IMR-90 (cell line): ENCODE measurements at regions not wholly inside any gene's neighbourhood (a gene's known extent, or its start where the extent isn't known, plus 50 kb on each side); places are given as distances from the start of the nearest gene placed in this dataset.

Source experiments
- ATAC-seq: fragments of 200-7000 bp; cut with Tn5 transposase; 2 replicates; pipeline ENCODE4 v1.9.1; 2020; ENCODE audit warnings: low read depth, mild to moderate bottlenecking, moderate library complexity
- BruUV-seq: library from RNA; stranded (reverse); fragments of 400-500 nt; replicated peaks from 2 replicates; lab custom pipeline; 2021; lab: Mats Ljungman, UMichigan
- CTCF ChIA-PET: fragments of 300-600 bp; formaldehyde crosslinking; extraction: SDS; loops from one replicate; lab custom pipeline; 2021; ENCODE audit warnings: antibody characterized with exemption; lab: Yijun Ruan, JAX
- POLR2A ChIA-PET: fragments of 300-600 bp; sonication (Branson Sonifier 250); formaldehyde crosslinking; loops from one replicate; lab custom pipeline; 2022; ENCODE audit warnings: antibody characterized with exemption; ENCODE audit not compliant: unreplicated experiment; lab: Charles Lee
- DNase-seq: peaks from one replicate; pipeline ENCODE4 v3.0.0; 2013
- H2AFZ ChIP-seq: replicated peaks from 2 replicates; pipeline ENCODE3; 2013; ENCODE audit warnings: low read length, mild to moderate bottlenecking; ENCODE audit not compliant: poor library complexity
- H2AK5ac ChIP-seq: 2 replicates; pipeline ENCODE4 v1.6.1; 2013; ENCODE audit warnings: low read depth, low read length, inconsistent platforms
- H2AK9ac ChIP-seq: replicated peaks from 2 replicates; pipeline ENCODE3; 2013; ENCODE audit warnings: mild to moderate bottlenecking, low read depth, low read length, moderate library complexity; ENCODE audit not compliant: poor library complexity
- H2BK120ac ChIP-seq: 2 replicates; pipeline ENCODE4 v1.6.1; 2013; ENCODE audit warnings: low read depth, low read length, inconsistent platforms
- H2BK15ac ChIP-seq: 3 replicates; pipeline ENCODE4 v1.6.1; 2013; ENCODE audit warnings: low read depth, low read length, inconsistent platforms
- H2BK20ac ChIP-seq: 2 replicates; pipeline ENCODE4 v1.6.1; 2013; ENCODE audit warnings: low read depth, mild to moderate bottlenecking, inconsistent platforms, low read length, moderate library complexity
- H2BK5ac ChIP-seq: 2 replicates; pipeline ENCODE4 v1.6.1; 2013; ENCODE audit warnings: mild to moderate bottlenecking, low read depth, low read length, inconsistent platforms; ENCODE audit not compliant: poor library complexity, severe bottlenecking
- H3K14ac ChIP-seq: replicated peaks from 2 replicates; pipeline ENCODE4 v1.6.1; 2013; ENCODE audit warnings: low read depth, low read length, inconsistent platforms
- H3K18ac ChIP-seq: 2 replicates; pipeline ENCODE4 v1.6.1; 2013; ENCODE audit warnings: low read depth, low read length, control low read depth
- H3K23ac ChIP-seq: 2 replicates; pipeline ENCODE4 v1.6.1; 2013; ENCODE audit warnings: low read depth, low read length, inconsistent platforms
- H3K27ac ChIP-seq: 2 replicates; pipeline ENCODE4 v1.5.1; 2013; ENCODE audit warnings: mild to moderate bottlenecking, control low read depth, low read length; ENCODE audit not compliant: insufficient read depth
- H3K27me3 ChIP-seq: 2 replicates; pipeline ENCODE4 v1.6.1; 2013; ENCODE audit warnings: low read length; ENCODE audit not compliant: control insufficient read depth, insufficient read depth
- H3K36me3 ChIP-seq: 2 replicates; pipeline ENCODE4 v1.6.1; 2013; ENCODE audit warnings: low read length, mixed read lengths; ENCODE audit not compliant: control insufficient read depth, insufficient read depth
- H3K4ac ChIP-seq: 2 replicates; pipeline ENCODE4 v1.6.1; 2013; ENCODE audit warnings: low read depth, low read length, inconsistent platforms
- H3K4me1 ChIP-seq: 2 replicates; pipeline ENCODE4 v1.6.1; 2013; ENCODE audit warnings: low read length, mixed read lengths; ENCODE audit not compliant: control insufficient read depth, insufficient read depth
- H3K4me2 ChIP-seq: 2 replicates; pipeline ENCODE4 v1.6.1; 2013; ENCODE audit warnings: low read depth, mild to moderate bottlenecking, control low read depth, low read length, moderate library complexity
- H3K4me3 ChIP-seq: 2 replicates; pipeline ENCODE4 v1.5.1; 2013; ENCODE audit warnings: low read depth, mild to moderate bottlenecking, control low read depth, low read length, moderate library complexity; ENCODE audit not compliant: insufficient read depth
- H3K56ac ChIP-seq: 2 replicates; pipeline ENCODE4 v1.6.1; 2013; ENCODE audit warnings: low read length, inconsistent platforms; ENCODE audit not compliant: insufficient read depth; ENCODE audit errors: extremely low read depth
- H3K79me1 ChIP-seq, 2 experiments: 2 replicates each; pipeline ENCODE4 v1.6.1; 2013; ENCODE audit warnings: low read length in 2 of 2, inconsistent platforms in 1 of 2, low read depth in 1 of 2
- H3K9ac ChIP-seq: 2 replicates; pipeline ENCODE4 v1.6.1; 2013; ENCODE audit warnings: low read depth, low read length, control low read depth
- H3K9me1 ChIP-seq: 2 replicates; pipeline ENCODE4 v1.6.1; 2013; ENCODE audit warnings: low read length, inconsistent platforms; ENCODE audit not compliant: insufficient read depth
- H3K9me3 ChIP-seq: 2 replicates; pipeline ENCODE4 v1.6.1; 2013; ENCODE audit warnings: low read length; ENCODE audit not compliant: control insufficient read depth, insufficient read depth
- H4K20me1 ChIP-seq: 2 replicates; pipeline ENCODE4 v1.6.1; 2013; ENCODE audit warnings: low read length, inconsistent platforms; ENCODE audit not compliant: insufficient read depth
- H4K5ac ChIP-seq: 2 replicates; pipeline ENCODE4 v1.6.1; 2013; ENCODE audit warnings: mild to moderate bottlenecking, low read depth, low read length, control low read depth
- H4K8ac ChIP-seq, 2 experiments: 2 replicates each; pipeline ENCODE4 v1.6.1; 2013; ENCODE audit warnings: low read depth in 2 of 2, low read length in 2 of 2, control low read depth in 1 of 2, inconsistent platforms in 1 of 2
- H4K91ac ChIP-seq: 2 replicates; pipeline ENCODE4 v1.6.1; 2013; ENCODE audit warnings: low read depth, low read length, inconsistent platforms; ENCODE audit not compliant: insufficient read depth
- BHLHE40 ChIP-seq: fragments of 150-350 bp; IDR thresholded peaks from 2 replicates; pipeline ENCODE4 v1.6.1; 2016; ENCODE audit warnings: mild to moderate bottlenecking, low read depth, low read length
- CEBPB ChIP-seq: IDR thresholded peaks from 2 replicates; pipeline ENCODE4 v1.6.1; 2012; ENCODE audit warnings: low read depth, low read length, improper control_type of control experiment
- CHD1 ChIP-seq: IDR thresholded peaks from 2 replicates; pipeline ENCODE4 v1.6.1; 2012; ENCODE audit warnings: low read depth, low read length, improper control_type of control experiment
- FOS ChIP-seq: fragments of 150-350 bp; IDR thresholded peaks from 2 replicates; pipeline ENCODE4 v1.6.1; 2016; ENCODE audit warnings: low read depth, low read length
- MAFK ChIP-seq: IDR thresholded peaks from 2 replicates; pipeline ENCODE4 v1.6.1; 2012; ENCODE audit warnings: low read depth, low read length, improper control_type of control experiment
- MAZ ChIP-seq: IDR thresholded peaks from 2 replicates; pipeline ENCODE4 v1.6.1; 2012; ENCODE audit warnings: low read depth, mild to moderate bottlenecking, low read length, improper control_type of control experiment, moderate library complexity, borderline replicate concordance
- MXI1 ChIP-seq: IDR thresholded peaks from 2 replicates; pipeline ENCODE4 v1.6.1; 2012; ENCODE audit warnings: low read depth, mild to moderate bottlenecking, low read length, moderate library complexity, borderline replicate concordance
- NFE2L2 ChIP-seq: fragments of 150-350 bp; IDR thresholded peaks from 2 replicates; pipeline ENCODE4 v1.6.1; 2016; ENCODE audit warnings: low read depth, mild to moderate bottlenecking, low read length
- POLR2A ChIP-seq: IDR thresholded peaks from 2 replicates; pipeline ENCODE4 v1.6.1; 2012; ENCODE audit warnings: mild to moderate bottlenecking, low read depth, low read length
- RAD21 ChIP-seq: IDR thresholded peaks from 2 replicates; pipeline ENCODE4 v1.6.1; 2012; ENCODE audit warnings: low read length, improper control_type of control experiment
- RCOR1 ChIP-seq: IDR thresholded peaks from 2 replicates; pipeline ENCODE4 v1.6.1; 2012; ENCODE audit warnings: mild to moderate bottlenecking, low read length, improper control_type of control experiment; ENCODE audit not compliant: insufficient replicate concordance
- RFX5 ChIP-seq: IDR thresholded peaks from 2 replicates; pipeline ENCODE4 v1.8.0; 2012; ENCODE audit warnings: low read depth, mild to moderate bottlenecking, low read length, moderate library complexity
- SMC3 ChIP-seq: fragments of 150-350 bp; IDR thresholded peaks from 2 replicates; pipeline ENCODE4 v1.6.1; 2016; ENCODE audit warnings: low read depth, mild to moderate bottlenecking, antibody characterized with exemption, low read length, moderate library complexity
- WGBS, 2 experiments: methylation state at CpG; one replicate each; pipeline versions ENCODE4 v1.1.5 to v1.1.7; 2013; ENCODE audit warnings: missing lambda C conversion rate in 2 of 2; ENCODE audit not compliant: insufficient read length in 1 of 2; ENCODE audit errors: extremely low coverage in 2 of 2; 5-methylcytosine and 5-hydroxymethylcytosine counted together
- dilution Hi-C: fragments of 300-500 bp; cut with HindIII; formaldehyde crosslinking; loops from one replicate; pipeline ENCODE4 v1.14.3; 2018; ENCODE audit warnings: low sequenced_read_pairs; ENCODE audit not compliant: unreplicated experiment
- in situ Hi-C: fragments of 300-500 bp; cut with MboI; formaldehyde crosslinking; loops from 3 replicates; pipeline ENCODE4 v1.14.3; 2019; ENCODE audit warnings: low sequenced_read_pairs, inconsistent platforms, mixed read lengths
- intact Hi-C: fragments of 100-400 bp; cut with micrococcal nuclease; formaldehyde crosslinking; loops from 2 replicates; pipeline ENCODE4 v1.10.0; 2022
- TF ChIP-seq, protein P1 (sequence below): fragments of 150-350 bp; IDR thresholded peaks from 2 replicates; pipeline ENCODE4 v1.6.1; 2017; ENCODE audit warnings: mild to moderate bottlenecking, antibody characterized with exemption, low read length, low read depth
- TF ChIP-seq, protein P2 (sequence below): fragments of 150-350 bp; IDR thresholded peaks from 2 replicates; pipeline ENCODE4 v1.6.1; 2016; ENCODE audit warnings: low read depth, mild to moderate bottlenecking, low read length, moderate library complexity, borderline replicate concordance
- TF ChIP-seq, protein P3 (sequence below): conservative IDR thresholded peaks from 2 replicates; pipeline ENCODE4 v1.5.1; 2012; ENCODE audit warnings: mild to moderate bottlenecking, low read depth, low read length, improper control_type of control experiment

DNA sequence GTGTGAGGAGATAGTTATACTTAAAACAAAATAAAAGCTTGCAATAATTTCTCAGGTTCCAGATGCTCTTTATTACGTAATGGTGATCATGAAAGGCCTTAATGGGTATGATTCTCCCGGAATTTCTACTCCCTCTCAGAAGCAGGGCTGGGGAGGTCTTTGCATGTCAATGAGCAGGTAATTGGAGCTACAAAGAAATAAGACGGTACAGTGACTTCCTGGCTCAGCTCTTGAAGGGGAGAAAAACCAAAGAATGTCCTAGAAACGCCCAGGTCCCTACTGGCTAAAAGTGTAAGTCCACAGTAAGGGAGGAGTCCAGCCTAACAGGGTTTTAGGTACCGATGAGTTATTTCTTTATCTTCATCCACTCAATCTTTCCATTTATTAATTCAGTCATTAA, 390.9 kb downstream of the TMEM114 start:
- CTCF ChIA-PET: no interaction called here

More for the DNA sequence above, 390.9 kb downstream of the TMEM114 start:
- POLR2A ChIA-PET: no interaction called here
- peaks cover 14% of the 10 kb centered on the region for H3K9me3 ChIP-seq
- no peak overlapping the region for H3K27ac ChIP-seq
- in situ Hi-C loops (no loop called here), dilution Hi-C loops (no loop called here), intact Hi-C loops (no loop called here)
- H2AK5ac ChIP-seq: no peak overlapping the region
- no CpG with 5 or more reads among the region's 5 CpGs for WGBS, 2 experiments
- no TSS peak for BruUV-seq
- DNase-seq (no peak), ATAC-seq (no peak)
- no peak overlapping the region for H2BK120ac ChIP-seq
- H3K4me1 ChIP-seq: no peaks in the 10 kb centered on the region
- H3K27me3 ChIP-seq: no peaks in the 10 kb centered on the region
- H2AFZ ChIP-seq: no peak overlapping the region
- H3K9me1 ChIP-seq: no peaks in the 10 kb centered on the region
- H4K8ac ChIP-seq: no peak overlapping the region
- no peak overlapping the region for H2BK20ac ChIP-seq
- no peaks in the 10 kb centered on the region for H3K79me1 ChIP-seq
- no peak overlapping the region for H2BK15ac ChIP-seq
- H3K56ac ChIP-seq: no peak overlapping the region
- no peaks in the 10 kb centered on the region for H4K20me1 ChIP-seq
- no peak overlapping the region for H3K4me2 ChIP-seq
- H3K14ac ChIP-seq: no peak overlapping the region
- H4K91ac ChIP-seq: no peak overlapping the region
- H3K18ac ChIP-seq: no peak overlapping the region
- no peaks in the 10 kb centered on the region for H3K36me3 ChIP-seq
- H3K4me3 ChIP-seq: no peak overlapping the region
- H3K9ac ChIP-seq: no peak overlapping the region
- H3K4ac ChIP-seq: no peak overlapping the region
- no peak overlapping the region for H2AK9ac ChIP-seq
- H2BK5ac ChIP-seq: no peak overlapping the region
- TF ChIP-seq MAZ: no peak
- no peak for TF ChIP-seq NFE2L2
- no peak for TF ChIP-seq MAFK
- TF ChIP-seq CEBPB: no peak
- no peak for TF ChIP-seq RFX5
- TF ChIP-seq, protein P1, sequence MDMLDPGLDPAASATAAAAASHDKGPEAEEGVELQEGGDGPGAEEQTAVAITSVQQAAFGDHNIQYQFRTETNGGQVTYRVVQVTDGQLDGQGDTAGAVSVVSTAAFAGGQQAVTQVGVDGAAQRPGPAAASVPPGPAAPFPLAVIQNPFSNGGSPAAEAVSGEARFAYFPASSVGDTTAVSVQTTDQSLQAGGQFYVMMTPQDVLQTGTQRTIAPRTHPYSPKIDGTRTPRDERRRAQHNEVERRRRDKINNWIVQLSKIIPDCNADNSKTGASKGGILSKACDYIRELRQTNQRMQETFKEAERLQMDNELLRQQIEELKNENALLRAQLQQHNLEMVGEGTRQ: no peak
- TF ChIP-seq BHLHE40: no peak
- TF ChIP-seq RAD21: no peak
- no peak for TF ChIP-seq POLR2A
- no peak for TF ChIP-seq RCOR1
- TF ChIP-seq, protein P2, sequence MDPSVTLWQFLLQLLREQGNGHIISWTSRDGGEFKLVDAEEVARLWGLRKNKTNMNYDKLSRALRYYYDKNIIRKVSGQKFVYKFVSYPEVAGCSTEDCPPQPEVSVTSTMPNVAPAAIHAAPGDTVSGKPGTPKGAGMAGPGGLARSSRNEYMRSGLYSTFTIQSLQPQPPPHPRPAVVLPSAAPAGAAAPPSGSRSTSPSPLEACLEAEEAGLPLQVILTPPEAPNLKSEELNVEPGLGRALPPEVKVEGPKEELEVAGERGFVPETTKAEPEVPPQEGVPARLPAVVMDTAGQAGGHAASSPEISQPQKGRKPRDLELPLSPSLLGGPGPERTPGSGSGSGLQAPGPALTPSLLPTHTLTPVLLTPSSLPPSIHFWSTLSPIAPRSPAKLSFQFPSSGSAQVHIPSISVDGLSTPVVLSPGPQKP: no peak
- no peak for TF ChIP-seq MXI1
- TF ChIP-seq CHD1: no peak
- no peak for TF ChIP-seq FOS
- TF ChIP-seq SMC3: no peak
- TF ChIP-seq, protein P3, sequence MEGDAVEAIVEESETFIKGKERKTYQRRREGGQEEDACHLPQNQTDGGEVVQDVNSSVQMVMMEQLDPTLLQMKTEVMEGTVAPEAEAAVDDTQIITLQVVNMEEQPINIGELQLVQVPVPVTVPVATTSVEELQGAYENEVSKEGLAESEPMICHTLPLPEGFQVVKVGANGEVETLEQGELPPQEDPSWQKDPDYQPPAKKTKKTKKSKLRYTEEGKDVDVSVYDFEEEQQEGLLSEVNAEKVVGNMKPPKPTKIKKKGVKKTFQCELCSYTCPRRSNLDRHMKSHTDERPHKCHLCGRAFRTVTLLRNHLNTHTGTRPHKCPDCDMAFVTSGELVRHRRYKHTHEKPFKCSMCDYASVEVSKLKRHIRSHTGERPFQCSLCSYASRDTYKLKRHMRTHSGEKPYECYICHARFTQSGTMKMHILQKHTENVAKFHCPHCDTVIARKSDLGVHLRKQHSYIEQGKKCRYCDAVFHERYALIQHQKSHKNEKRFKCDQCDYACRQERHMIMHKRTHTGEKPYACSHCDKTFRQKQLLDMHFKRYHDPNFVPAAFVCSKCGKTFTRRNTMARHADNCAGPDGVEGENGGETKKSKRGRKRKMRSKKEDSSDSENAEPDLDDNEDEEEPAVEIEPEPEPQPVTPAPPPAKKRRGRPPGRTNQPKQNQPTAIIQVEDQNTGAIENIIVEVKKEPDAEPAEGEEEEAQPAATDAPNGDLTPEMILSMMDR: no peak
- H3K23ac ChIP-seq: no peak overlapping the region
- no peak overlapping the region for H4K5ac ChIP-seq
